CD4-positive, CD25-positive, alpha-beta regulatory T cell (primary cell): ENCODE measurements at regions not wholly inside any gene's neighbourhood (a gene's known extent, or its start where the extent isn't known, plus 50 kb on each side); places are given as distances from the start of the nearest gene placed in this dataset.
A peak's percentile ranks its signal among the peaks of the same experiment; 100 is the strongest.
"Not testable (repeated sequence)": the region's sequence is repeated elsewhere in the genome, so short reads cannot be mapped to it uniquely, and the experiment has no call there.

ENCODE experiments used
- ATAC-seq, 2 donors: fragments of 150-1000 bp; cut with Tn5 transposase; one replicate each; pipeline ENCODE4 v1.10.0; 2021; ENCODE audit warnings: low read depth in 2 of 2, moderate number of reproducible peaks in 2 of 2, moderate library complexity in 1 of 2
- DNase-seq, 3 donors: peaks; one replicate each; pipeline versions ENCODE4 v3.0.0 to v3.0.0-alpha.2; 2012 to 2022; ENCODE audit warnings: mixed read lengths in 1 of 3
- H3K27ac ChIP-seq: one replicate; pipeline ENCODE4 v1.7.0; 2013; ENCODE audit warnings: mild to moderate bottlenecking, low read length; ENCODE audit not compliant: insufficient read depth, poor library complexity, severe bottlenecking
- H3K27me3 ChIP-seq: one replicate; pipeline ENCODE4 v1.7.0; 2013; ENCODE audit warnings: low read length; ENCODE audit not compliant: control insufficient read depth, insufficient read depth
- H3K36me3 ChIP-seq: one replicate; pipeline ENCODE4 v1.7.0; 2013; ENCODE audit warnings: mild to moderate bottlenecking, low read length, moderate library complexity; ENCODE audit not compliant: control insufficient read depth, insufficient read depth
- H3K4me1 ChIP-seq: 2 replicates; pipeline ENCODE4 v1.7.0; 2013; ENCODE audit warnings: mild to moderate bottlenecking, low read length; ENCODE audit not compliant: insufficient read depth, control insufficient read depth, poor library complexity, severe bottlenecking
- H3K4me3 ChIP-seq: one replicate; pipeline ENCODE4 v1.7.0; 2013; ENCODE audit warnings: low read depth, mild to moderate bottlenecking, low read length, moderate library complexity
- H3K9me3 ChIP-seq, 2 experiments: 1 replicate in 1 of 2; 2 replicates in 1 of 2; pipeline ENCODE4 v1.7.0; 2013; ENCODE audit warnings: low read length in 2 of 2, mild to moderate bottlenecking in 1 of 2, moderate library complexity in 1 of 2; ENCODE audit not compliant: control insufficient read depth in 2 of 2
- H3K27ac Mint-ChIP-seq, 3 donors: one replicate each; pipeline ENCODE4 v1.8.0; 2020 to 2022; ENCODE audit warnings: mild to moderate bottlenecking in 3 of 3, mixed read lengths in 3 of 3, moderate library complexity in 2 of 3
- H3K27me3 Mint-ChIP-seq: one replicate; pipeline ENCODE4 v1.8.0; 2022; ENCODE audit warnings: mild to moderate bottlenecking, mixed read lengths
- H3K36me3 Mint-ChIP-seq: one replicate; pipeline ENCODE4 v1.8.0; 2020; ENCODE audit warnings: mixed read lengths
- H3K4me1 Mint-ChIP-seq, 4 donors: one replicate each; pipeline ENCODE4 v1.8.0; 2020 to 2022; ENCODE audit warnings: mixed read lengths in 4 of 4, mild to moderate bottlenecking in 1 of 4
- H3K4me3 Mint-ChIP-seq, 4 donors: one replicate each; pipeline ENCODE4 v1.8.0; 2020 to 2022; ENCODE audit warnings: mild to moderate bottlenecking in 4 of 4, mixed read lengths in 4 of 4, moderate library complexity in 3 of 4
- H3K9me3 Mint-ChIP-seq, 7 donors: one replicate each; pipeline ENCODE4 v1.8.0; 2020 to 2022; ENCODE audit warnings: mixed read lengths in 7 of 7, mild to moderate bottlenecking in 3 of 7, moderate library complexity in 2 of 7

DNA sequence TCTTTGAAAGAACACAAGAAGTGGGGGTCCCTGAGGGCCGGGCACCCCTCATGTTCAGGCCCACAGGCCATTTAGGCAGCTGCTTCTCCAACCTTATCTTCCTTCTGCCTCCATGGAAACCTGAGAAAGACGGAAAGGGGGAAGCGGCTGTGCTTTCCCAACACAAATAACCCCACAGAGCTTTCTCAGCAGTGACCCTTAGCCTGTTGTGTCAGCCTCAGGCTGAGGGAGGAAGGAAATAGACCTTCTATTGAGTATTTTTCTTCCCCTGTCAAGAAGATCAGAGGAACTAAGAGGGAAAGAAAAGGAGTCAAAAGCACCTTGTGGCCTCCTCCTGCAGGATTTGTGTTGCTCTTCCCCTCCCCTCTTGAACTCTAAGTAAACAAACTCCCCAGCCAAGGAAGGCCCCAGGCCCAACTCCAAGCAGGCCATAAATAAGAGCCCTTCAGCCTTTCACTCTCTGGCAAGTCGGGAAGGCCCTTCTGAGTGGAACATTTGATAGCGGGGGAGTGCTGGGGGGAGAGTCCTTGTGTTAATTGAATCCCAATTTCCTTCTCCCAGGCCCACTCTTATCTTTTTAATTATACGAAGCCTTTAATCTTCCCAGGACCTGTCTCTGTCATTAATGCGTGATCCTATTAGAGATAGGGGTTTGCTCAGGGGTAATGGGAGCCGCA, 76.8 kb upstream of the PAX8 start:
- H3K4me3 ChIP-seq, H3K36me3 ChIP-seq, H3K4me1 Mint-ChIP-seq, H3K9me3 Mint-ChIP-seq, DNase-seq, H3K27ac ChIP-seq, H3K4me3 Mint-ChIP-seq, H3K9me3 ChIP-seq, H3K27me3 ChIP-seq, H3K27ac Mint-ChIP-seq, H3K4me1 ChIP-seq, ATAC-seq, H3K36me3 Mint-ChIP-seq: not testable (repeated sequence)
- peaks cover 22% of the 10 kb centered on the region for H3K27me3 Mint-ChIP-seq

DNA sequence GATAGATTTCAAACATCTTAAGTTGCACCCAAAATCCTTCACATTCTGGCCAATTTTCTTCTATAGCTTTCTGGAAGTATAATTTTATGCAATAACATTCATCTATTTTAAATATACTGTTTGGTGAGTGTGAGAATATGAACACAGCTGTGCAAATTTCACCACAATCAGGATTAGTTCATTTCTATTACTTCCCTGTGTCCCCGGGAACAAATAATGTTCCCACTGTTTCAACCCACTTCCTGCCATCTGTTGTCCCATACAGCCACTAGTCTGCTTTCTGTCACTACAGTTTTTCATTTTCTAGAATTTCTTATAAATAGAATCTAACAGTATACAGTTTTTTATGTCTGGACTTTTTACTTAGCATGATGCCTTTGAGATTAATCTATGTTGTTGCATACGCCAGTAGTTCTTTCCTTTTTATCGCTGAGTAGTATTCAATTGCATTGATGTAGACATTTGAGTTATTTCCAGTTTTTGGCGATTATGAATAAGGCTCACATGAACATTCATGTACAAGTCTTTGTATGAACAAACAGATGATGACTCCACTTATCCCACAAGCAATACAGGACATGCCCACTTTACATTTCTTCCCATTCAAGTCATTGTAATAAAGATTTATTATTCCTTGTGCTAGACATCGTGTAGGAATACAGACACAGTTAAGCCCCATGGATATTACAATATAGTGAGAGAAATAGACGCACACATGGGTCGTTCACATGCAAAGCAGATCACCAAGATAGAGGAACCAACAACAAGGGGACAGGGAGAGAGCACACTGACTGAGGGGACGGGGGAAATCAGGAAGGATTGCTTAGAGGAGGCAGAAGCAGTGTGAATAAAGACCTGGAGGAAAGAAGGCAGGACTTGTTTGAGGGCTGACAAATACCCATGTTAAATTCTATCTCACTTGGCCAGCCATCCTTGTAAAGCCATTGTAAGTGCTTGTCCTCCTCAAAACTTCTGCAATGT, 72.9 kb upstream of the PAX8 start:
- Histone ChIP-seq H3K27ac (no peak overlapping the region), H3K4me1 (no peaks in the 10 kb centered on the region), H3K4me3 (no peak overlapping the region), H3K9me3 (no peaks in the 10 kb centered on the region), H3K27me3 (peaks cover 8% of the 10 kb centered on the region), H3K36me3 (no peaks in the 10 kb centered on the region)
- ATAC-seq (no peak), DNase-seq (no peak)
- no peaks in the 10 kb centered on the region for H3K9me3 Mint-ChIP-seq
- H3K27me3 Mint-ChIP-seq: peaks cover 22% of the 10 kb centered on the region
- no peaks in the 10 kb centered on the region for H3K36me3 Mint-ChIP-seq
- H3K27ac Mint-ChIP-seq: no peak overlapping the region
- no peaks in the 10 kb centered on the region for H3K4me1 Mint-ChIP-seq
- H3K4me3 Mint-ChIP-seq: no peak overlapping the region

DNA sequence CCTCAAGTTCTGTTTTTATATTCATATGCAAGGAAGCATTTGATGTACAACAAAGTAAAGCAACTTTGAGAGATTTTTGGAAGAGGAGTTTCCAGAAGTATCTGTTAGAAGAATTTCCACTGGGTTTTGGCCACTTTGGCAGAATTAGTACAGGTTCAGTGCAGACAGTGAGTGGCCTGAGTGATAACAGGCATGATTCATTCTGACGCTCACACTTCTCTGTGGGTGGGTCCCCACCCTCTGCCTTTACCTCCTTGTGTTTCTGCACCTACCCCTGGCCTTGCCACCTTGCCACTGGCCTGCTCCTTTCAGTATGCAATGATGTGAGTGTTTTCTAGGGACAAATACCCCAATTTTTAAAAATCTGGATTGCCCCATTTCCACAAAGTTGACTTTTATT, 65.1 kb upstream of the PAX8 start:
- H3K9me3 Mint-ChIP-seq, H3K27ac Mint-ChIP-seq: not testable (repeated sequence)

DNA sequence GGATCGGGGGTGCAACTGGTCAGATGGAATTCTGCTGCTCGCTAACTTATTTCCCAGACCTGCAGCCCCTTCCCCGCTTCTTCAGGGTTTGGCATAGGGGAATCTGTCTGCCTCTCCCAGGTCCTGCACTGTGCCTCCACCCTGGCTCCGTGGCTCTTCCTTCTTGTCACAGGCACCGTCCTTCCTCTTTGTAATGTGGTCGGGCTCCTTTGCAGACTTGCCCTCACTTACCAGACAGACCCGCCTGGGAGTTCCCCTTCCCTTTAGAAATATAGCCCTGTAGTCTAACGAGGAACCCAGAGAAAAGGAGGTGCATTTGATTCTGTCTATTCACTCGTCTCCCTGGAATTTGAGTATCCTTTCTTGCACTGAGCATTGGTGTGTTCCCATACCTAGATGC, 63.9 kb upstream of the PAX8 start:
- no peaks in the 10 kb centered on the region for H3K36me3 ChIP-seq
- H3K4me1 ChIP-seq: no peaks in the 10 kb centered on the region
- DNase-seq (no peak), ATAC-seq (no peak)
- Mint-ChIP-seq H3K9me3 (no peaks in the 10 kb centered on the region), H3K27ac (peak overlapping the region in 1 of 3 donors; percentile 3), H3K4me3 (no peak overlapping the region), H3K36me3 (no peaks in the 10 kb centered on the region), H3K27me3 (peaks cover 35% of the 10 kb centered on the region), H3K4me1 (peaks cover 0 to 4% (median 0%) of the 10 kb centered on the region in 4 donors)
- H3K9me3 ChIP-seq: no peaks in the 10 kb centered on the region
- no peak overlapping the region for H3K4me3 ChIP-seq
- peaks cover 8% of the 10 kb centered on the region for H3K27me3 ChIP-seq
- H3K27ac ChIP-seq: no peak overlapping the region

More for the DNA sequence above, 65.1 kb upstream of the PAX8 start:
- H3K4me1 ChIP-seq, H3K36me3 Mint-ChIP-seq, H3K27ac ChIP-seq, H3K4me3 ChIP-seq, H3K4me1 Mint-ChIP-seq, H3K27me3 ChIP-seq, DNase-seq, H3K9me3 ChIP-seq, ATAC-seq, H3K4me3 Mint-ChIP-seq, H3K36me3 ChIP-seq: not testable (repeated sequence)
- peaks cover 35% of the 10 kb centered on the region for H3K27me3 Mint-ChIP-seq

DNA sequence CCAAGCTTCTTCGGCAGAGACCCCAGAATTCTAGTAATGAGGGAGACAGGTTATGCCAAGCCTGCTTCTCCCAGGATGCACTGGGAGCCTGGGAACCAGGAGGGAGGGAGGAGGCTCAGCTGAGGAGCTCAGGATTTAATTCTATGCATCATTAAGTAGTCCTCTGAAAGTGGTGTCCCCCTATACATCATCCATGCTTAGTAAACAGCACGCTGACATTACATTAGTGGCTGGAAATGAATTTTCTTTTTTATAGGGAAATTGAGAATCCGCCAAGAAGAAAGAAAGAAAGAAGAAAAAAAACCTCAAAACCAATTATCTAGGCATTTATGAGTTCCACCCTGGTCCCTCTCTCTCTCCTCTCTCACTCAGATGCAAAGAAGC, 63.1 kb upstream of the PAX8 start:
- not testable (repeated sequence) for ATAC-seq, H3K9me3 Mint-ChIP-seq, H3K9me3 ChIP-seq, H3K27me3 ChIP-seq, H3K27ac Mint-ChIP-seq, H3K36me3 ChIP-seq, DNase-seq, H3K4me1 ChIP-seq, H3K36me3 Mint-ChIP-seq, H3K27ac ChIP-seq, H3K4me3 Mint-ChIP-seq, H3K4me3 ChIP-seq, H3K4me1 Mint-ChIP-seq
- H3K27me3 Mint-ChIP-seq: peaks cover 39% of the 10 kb centered on the region

DNA sequence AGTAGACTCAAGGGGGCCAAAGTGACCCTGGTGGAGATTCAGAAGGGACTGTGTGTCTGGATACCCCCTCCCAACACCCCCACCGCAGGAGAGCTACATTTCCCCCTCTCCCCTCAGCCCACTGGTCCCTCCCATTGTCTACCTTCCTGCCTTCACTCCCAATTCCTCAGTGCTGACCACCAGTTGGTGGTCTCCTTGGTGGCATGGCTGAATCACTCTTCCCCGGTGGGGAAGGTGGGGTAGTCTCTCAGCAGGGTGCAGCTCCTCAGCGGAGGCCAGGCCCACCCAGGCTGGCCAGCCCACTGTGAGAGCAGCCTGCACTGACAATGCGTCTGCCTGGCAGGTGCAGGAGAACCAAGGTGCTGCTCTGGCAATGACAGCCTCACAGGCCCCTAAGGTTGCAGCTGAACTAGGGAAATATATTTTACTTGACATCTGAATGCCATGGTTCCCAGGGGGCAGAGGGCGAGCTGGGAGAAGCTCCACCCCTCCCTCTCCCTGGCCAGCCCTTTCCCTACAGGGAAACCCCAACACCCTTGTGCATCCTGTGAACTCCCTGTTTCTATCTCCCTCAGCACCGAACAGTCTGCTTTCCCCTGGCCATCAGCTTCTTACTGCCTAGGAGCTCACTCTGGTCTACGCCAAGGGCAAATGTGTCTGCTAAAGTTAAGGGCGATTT, 62.6 kb upstream of the PAX8 start:
- Histone ChIP-seq H3K36me3 (no peaks in the 10 kb centered on the region), H3K9me3 (no peaks in the 10 kb centered on the region), H3K27ac (no peak overlapping the region), H3K4me3 (no peak overlapping the region), H3K4me1 (no peaks in the 10 kb centered on the region), H3K27me3 (peaks cover 8% of the 10 kb centered on the region)
- no peak overlapping the region for H3K4me3 Mint-ChIP-seq
- DNase-seq (no peak), ATAC-seq (no peak)
- H3K27ac Mint-ChIP-seq: no peak overlapping the region
- H3K27me3 Mint-ChIP-seq: peaks cover 41% of the 10 kb centered on the region
- H3K9me3 Mint-ChIP-seq: no peaks in the 10 kb centered on the region
- peaks cover 0 to 4% (median 0%) of the 10 kb centered on the region in 4 donors for H3K4me1 Mint-ChIP-seq
- H3K36me3 Mint-ChIP-seq: no peaks in the 10 kb centered on the region

DNA sequence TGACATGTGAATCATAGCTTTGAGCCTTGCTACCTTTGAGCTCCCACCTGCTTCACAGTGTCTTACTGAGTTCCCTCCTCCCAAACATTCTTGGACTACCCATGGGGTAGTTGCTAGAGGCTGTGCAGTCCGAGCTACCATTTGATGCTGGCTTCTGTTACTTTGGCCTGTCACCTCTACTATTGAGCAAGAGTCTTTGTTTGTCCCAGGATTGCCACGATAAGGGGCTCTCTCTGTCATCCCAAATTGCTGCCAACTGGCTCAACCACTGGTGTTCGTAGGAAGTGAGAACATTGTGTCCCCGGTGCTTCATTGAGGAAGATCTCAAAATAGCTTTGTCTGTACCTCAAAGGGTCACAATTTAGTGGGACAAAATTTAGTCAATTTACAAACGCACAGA, 59.1 kb upstream of the PAX8 start:
- H3K4me1 Mint-ChIP-seq: peaks cover 0 to 1% (median 0%) of the 10 kb centered on the region in 4 donors
- no peaks in the 10 kb centered on the region for H3K4me1 ChIP-seq
- H3K27me3 ChIP-seq: peaks cover 3% of the 10 kb centered on the region
- no peak overlapping the region for H3K27ac Mint-ChIP-seq
- H3K27me3 Mint-ChIP-seq: peaks cover 20% of the 10 kb centered on the region
- no peaks in the 10 kb centered on the region for H3K36me3 ChIP-seq
- H3K9me3 ChIP-seq: no peaks in the 10 kb centered on the region
- H3K4me3 Mint-ChIP-seq: no peak overlapping the region
- no peaks in the 10 kb centered on the region for H3K36me3 Mint-ChIP-seq
- DNase-seq: no peak
- no peak for ATAC-seq
- no peaks in the 10 kb centered on the region for H3K9me3 Mint-ChIP-seq
- no peak overlapping the region for H3K27ac ChIP-seq
- H3K4me3 ChIP-seq: no peak overlapping the region
